T follicular helper cell (primary cell): ENCODE measurements at regions not wholly inside any gene's neighbourhood (a gene's known extent, or its start where the extent isn't known, plus 50 kb on each side); places are given as distances from the start of the nearest gene placed in this dataset.

Experiments used
- DNase-seq: peaks from one replicate; pipeline ENCODE4 v3.0.0-alpha.2; 2020; ENCODE audit warnings: low read depth

GRCh38 chr7:20945451-20945850, 158.8 kb upstream of the SP8 start:
- no peak for DNase-seq

DNA sequence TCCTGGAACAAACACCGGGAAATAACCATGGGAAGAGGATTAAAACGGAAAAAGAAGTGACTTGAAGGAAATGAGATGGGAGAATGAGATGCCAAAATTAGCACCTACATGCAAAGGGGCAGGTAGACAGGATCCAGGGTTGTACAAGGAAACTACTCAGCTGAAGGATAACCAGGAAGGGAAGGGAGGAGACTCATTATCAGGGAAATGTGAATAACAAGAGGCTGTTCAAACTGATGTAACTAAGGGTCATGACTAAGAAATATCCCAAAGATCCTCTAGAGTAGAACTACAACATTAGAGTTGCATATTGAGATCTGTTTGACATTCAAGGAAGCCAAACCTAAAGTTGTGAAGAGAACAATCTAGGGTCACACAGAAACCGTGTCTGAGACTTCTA, 166.2 kb upstream of the SP8 start:
- DNase-seq: no peak

GRCh38 chr7:20954711-20955619, 168.3 kb upstream of the SP8 start:
- no peak for DNase-seq

DNA sequence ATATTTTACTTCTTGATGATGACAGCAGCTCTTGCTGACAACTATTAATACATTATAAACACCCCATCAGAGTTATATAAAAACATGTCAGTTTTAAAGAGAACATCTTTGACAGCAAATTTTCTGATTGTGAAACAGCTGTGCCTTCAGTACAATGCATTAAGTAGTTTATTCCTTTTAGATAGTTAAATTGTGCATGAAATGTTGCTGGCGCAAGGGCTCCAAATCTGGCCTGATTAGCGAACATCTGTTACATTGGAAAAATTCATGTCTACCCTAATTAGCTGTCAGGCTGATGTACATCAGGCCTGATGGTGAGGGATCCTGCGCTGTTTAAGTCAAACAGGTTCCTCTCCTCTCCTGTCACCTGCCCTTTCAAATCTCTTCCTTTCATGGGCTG, 171.9 kb upstream of the SP8 start:
- DNase-seq: no peak

DNA sequence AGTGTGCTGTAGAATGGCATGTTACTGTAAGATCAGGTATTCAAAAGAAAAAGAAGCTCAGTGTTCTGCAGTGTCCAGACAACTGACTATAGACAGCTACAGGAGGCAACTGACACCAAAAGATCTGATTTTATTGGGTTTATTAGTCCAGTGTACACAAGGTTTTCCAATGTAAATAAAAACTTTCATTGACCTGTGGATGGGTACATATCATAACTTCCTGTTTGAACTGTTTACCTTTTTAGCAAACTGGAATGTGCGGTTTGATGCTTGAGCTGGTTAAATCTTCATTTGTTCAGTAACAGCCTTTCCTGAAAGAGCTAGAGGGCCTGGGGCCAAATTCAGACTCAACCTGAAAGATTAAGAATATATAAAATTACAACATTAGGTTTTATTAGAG, 172.6 kb upstream of the SP8 start:
- no peak for DNase-seq

DNA sequence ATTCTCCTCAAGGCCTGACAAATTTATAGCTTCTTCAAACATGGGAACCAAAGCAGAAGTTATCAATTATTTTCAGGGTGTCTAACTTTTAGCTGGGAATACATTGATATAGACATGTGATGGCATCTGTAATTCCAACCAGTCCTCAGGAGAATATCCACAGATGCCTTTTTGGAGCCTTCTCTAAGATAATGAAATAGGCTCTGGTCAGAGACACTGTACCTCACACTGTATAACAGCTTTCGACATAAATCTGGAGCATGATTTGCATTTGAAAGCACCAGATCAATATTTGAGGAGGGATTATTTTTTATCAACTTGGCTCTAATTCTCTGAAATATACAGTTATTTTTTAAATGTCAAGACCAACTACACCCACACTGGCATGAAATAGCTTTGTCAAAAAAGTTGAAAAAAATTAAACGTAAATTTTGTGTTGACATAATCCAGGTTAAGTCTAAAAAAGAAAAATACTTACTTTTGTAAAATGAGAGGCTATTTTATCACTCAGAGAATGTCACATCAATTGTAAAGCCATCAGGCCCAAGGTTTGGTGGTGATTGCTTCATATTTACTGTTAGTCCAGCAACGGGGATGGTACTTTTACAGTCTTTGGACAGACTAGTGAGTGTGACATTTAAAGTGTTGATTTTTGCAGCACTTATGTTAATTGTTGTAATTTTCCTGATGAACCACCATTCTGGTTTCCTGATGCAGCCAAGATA, 177.0 kb upstream of the SP8 start:
- no peak for DNase-seq

DNA sequence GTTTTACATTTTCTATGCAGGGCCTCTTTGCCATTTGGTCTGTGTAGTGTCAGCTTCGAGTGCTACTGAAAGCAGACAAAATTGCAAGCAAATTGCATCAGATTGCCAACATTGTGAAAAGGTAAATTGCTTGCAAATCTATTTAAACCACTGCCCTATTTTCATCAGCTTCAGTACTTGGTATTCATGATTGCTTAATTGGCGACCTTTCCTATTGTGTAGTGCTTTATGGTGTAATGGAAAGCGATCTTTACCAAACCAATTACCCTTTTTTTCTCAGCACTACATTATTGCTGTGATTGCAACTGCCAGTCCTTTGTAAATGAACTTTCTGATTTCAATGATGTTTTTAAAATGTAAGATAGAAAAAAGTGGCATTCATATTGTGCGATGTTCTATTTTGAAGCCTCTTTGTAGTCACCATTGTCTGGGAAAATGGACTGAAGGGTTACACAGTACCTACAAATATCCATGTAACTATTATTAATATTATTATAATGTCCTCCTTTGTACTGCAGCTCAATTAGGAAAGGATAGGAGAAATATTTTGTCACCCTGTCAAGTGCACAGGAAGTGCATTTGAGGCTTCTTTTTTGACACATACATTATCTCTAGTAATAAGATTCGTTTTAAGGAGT, 177.7 kb upstream of the SP8 start:
- no peak for DNase-seq

DNA sequence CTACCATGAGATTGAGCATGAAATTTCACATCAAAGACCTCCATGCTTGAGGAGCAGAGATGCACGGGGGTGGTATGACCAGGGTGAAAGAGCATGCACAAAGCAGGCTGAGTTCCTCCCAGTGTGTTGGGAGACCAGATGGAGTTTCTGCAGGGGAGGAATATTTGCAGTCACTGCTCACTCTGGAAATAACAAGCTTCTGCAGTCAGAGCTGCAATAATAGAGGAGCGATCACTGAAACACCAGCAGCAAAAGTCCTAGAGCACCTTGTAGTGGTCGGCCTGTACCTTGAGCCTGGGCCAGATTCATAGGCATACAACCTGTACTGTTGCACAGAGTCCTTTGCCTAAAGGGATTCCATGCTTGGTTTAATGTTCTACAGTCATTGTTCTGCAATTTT, 184.5 kb upstream of the SP8 start:
- no peak for DNase-seq

DNA sequence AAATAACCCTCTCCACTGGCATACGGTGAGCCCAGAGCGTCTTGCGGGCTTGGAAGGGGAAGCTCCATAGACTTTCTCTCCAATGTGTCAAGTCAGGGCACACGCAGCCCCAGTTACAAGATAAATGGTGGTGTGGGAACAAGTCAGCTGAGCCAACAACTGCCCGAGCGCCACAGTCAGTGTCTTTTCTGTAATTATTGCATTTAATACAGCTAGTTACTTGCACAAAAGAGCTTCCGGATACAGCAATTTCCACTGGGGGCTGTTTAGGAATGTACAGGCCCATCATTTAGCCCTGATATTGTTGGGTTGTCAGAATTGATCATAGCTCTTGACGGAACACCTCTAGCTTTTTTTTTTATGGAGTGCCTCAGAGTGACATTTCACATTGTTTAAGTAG, 193.5 kb upstream of the SP8 start:
- no peak for DNase-seq

GRCh38 chr7:20980668-20981264, 194.1 kb upstream of the SP8 start:
- no peak for DNase-seq

GRCh38 chr7:20988340-20988739, 201.7 kb upstream of the SP8 start:
- DNase-seq: no peak

DNA sequence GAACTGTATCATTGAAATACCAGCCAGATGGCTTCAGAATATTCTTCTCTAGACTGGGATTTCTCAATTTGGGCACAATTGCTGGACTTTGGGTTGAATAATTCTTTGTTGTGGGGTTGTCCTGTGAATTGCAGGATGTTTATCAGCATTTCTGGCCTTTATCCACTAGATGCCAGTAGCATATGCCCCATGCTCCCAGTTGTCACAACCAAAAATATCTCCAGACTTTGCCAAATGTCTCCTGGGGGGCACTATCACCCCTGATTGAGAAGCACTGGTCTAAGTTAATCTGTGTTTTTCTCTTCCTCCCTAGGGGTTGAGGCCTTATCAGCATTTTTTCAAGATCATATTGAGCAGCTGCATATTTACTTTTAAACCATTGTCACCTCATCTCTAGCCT, 204.9 kb upstream of the SP8 start:
- DNase-seq: no peak

GRCh38 chr7:20993693-20994092, 207.0 kb upstream of the SP8 start:
- DNase-seq: no peak

GRCh38 chr7:20998309-20998708, 211.6 kb upstream of the SP8 start:
- no peak for DNase-seq

DNA sequence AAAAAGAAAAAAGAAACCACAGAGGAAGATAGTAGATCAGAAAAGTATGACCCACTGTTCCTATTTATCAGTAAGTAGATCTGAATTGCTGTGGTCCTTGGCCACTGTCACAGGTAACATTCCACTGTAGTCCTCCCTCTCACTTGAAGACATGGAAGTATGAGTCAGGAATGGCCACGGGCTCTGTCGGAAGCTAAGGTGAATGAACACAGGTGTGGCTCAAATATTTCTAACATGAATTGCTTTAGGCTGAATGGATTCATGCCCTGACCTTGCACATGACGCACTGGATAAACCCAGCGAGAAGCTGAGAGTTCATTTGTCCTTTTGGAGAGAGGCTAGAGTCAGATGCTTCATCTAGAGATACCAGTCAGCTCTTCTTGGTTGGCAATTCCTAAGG, 224.5 kb upstream of the SP8 start:
- no peak for DNase-seq

DNA sequence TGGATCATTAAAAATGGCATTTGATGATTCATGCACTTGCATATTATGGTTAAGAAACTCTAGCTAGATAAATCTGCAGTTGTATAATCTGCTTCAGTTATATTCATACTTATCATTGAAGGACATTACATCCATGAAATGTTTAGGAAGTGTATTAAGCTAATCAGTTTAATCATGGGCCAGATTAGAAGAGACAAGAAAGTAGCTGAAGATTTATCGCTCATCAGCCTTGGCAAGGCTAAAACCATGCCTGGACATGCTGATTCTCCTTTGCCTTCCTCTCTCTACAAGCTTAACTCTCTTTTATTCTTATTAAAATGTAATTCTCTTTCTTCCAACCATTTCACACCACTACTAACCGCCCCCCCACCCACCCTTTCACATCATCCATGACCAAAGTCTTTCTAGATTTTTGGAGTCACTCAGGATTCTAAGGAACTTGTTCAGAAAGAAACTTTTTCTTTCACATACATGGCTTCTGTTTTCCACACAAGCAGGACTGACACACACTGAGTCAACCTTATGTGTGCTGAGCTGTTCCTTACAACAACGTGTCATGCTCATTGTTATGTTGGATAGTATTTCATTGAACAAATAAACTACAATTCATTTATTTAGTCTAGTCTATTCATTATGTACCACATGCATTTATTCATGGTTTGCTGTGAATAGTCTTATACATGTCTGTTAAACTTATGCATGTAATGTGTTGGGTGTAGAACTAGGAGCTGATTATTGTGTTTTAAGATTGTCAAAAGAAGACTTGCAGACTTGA, 227.3 kb upstream of the SP8 start:
- no peak for DNase-seq

DNA sequence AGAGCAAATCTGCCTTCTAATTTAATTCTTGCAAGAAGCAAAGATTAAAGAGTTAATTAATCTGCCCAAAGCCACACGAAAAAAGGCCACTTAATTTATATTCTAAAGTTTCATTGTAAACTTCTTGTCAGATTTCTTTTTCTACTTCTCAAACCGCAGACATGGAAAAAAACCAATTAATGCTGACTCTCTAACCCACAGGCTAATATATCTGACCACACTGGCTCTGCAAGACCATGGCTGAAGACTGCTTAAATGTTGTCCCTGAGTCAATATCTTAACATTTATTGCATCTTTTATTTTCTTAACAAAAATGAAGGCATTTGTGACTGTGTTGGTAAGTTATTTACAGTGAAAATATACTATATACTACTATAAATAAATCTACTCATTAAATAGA, 234.0 kb upstream of the SP8 start:
- no peak for DNase-seq

- DNase-seq: no peak
Measured at GRCh38 chr7:21023841-21024484, 237.3 kb upstream of the SP8 start.

- DNase-seq: no peak
Measured at GRCh38 chr7:21024485-21024867, 237.8 kb upstream of the SP8 start.

DNA sequence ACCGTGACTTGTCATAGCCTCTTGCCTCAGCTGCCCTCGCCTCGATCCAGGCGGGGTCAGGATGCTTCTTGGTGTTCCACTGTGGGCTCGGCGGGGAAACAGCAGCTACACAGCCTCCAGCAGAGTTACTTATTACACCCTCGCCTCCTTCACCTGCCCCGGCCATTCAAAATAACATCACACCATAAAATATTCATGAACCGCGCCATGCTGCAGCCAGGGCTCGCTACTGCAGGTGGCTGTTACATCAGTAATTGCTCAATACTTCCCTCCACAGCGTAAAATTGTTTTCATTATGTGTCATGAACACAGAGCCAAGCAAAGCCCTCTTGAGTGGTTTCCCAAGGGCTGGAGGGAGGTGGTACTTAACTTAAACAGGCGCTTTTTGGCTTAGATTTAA, 241.5 kb upstream of the SP8 start:
- no peak for DNase-seq

DNA sequence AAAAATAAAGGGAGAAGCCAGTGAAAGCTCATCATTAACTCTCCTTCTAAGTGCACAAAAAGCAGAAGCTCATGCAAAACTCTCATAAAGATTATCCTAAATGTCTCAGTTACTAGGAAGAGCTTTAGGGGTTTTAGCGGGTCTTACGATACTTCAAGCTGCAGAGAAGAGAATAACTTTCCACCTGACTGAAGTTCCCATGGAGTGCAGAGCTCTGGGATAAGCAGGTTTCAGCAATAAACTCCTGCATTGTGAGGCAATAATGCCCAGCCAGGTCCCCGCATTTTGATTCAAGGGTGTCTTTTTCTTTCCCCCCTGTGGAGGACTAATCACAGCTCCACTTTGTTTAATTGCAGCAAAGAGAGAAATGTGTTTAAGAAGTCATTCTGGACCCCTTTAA, 241.9 kb upstream of the SP8 start:
- no peak for DNase-seq
